HEK293 (cell line): ENCODE measurements at regions not wholly inside any gene's neighbourhood (a gene's known extent, or its start where the extent isn't known, plus 50 kb on each side); places are given as distances from the start of the nearest gene placed in this dataset.

ENCODE experiments used
- CTCF ChIP-seq: fragments of 450-650 bp; formaldehyde crosslinking; IDR thresholded peaks from 2 replicates; pipeline ENCODE4 v1.5.1; 2016; ENCODE audit warnings: missing biosample characterization, missing genetic modification characterization
- KLF16 ChIP-seq: fragments of 450-650 bp; formaldehyde crosslinking; IDR thresholded peaks from 2 replicates; pipeline ENCODE4 v1.5.1; 2017; ENCODE audit warnings: missing biosample characterization, missing genetic modification characterization
- SCRT2 ChIP-seq: fragments of 450-650 bp; formaldehyde crosslinking; IDR thresholded peaks from 2 replicates; pipeline ENCODE4 v1.5.1; 2016; ENCODE audit warnings: missing biosample characterization, missing genetic modification characterization
- SP2 ChIP-seq: fragments of 450-650 bp; formaldehyde crosslinking; IDR thresholded peaks from 2 replicates; pipeline ENCODE4 v1.5.1; 2016; ENCODE audit warnings: missing biosample characterization, missing genetic modification characterization
- YY1 ChIP-seq: fragments of 450-650 bp; formaldehyde crosslinking; IDR thresholded peaks from 2 replicates; pipeline ENCODE4 v1.5.1; 2018; ENCODE audit warnings: missing biosample characterization, missing genetic modification characterization
- ZNF10 ChIP-seq: fragments of 450-650 bp; formaldehyde crosslinking; IDR thresholded peaks from 2 replicates; pipeline ENCODE4 v1.5.1; 2017; ENCODE audit warnings: missing biosample characterization, missing genetic modification characterization
- ZNF140 ChIP-seq: fragments of 450-650 bp; formaldehyde crosslinking; IDR thresholded peaks from 2 replicates; pipeline ENCODE4 v1.5.1; 2016; ENCODE audit warnings: missing biosample characterization, missing genetic modification characterization
- ZNF239 ChIP-seq: fragments of 450-650 bp; formaldehyde crosslinking; IDR thresholded peaks from 2 replicates; pipeline ENCODE4 v1.5.1; 2016; ENCODE audit warnings: missing biosample characterization, missing genetic modification characterization
- ZNF404 ChIP-seq: fragments of 450-650 bp; formaldehyde crosslinking; IDR thresholded peaks from 2 replicates; pipeline ENCODE4 v1.5.1; 2017; ENCODE audit warnings: missing biosample characterization, missing genetic modification characterization
- ZNF549 ChIP-seq: fragments of 450-650 bp; IDR thresholded peaks from 2 replicates; pipeline ENCODE4 v1.5.1; 2018; ENCODE audit warnings: missing biosample characterization, missing genetic modification characterization, mild to moderate bottlenecking, inconsistent platforms, moderate library complexity
- ZNF785 ChIP-seq: fragments of 450-650 bp; formaldehyde crosslinking; IDR thresholded peaks from 2 replicates; pipeline ENCODE4 v1.5.1; 2016; ENCODE audit warnings: missing biosample characterization, missing genetic modification characterization

GRCh38 chr10:78412605-78413004 lies 378.9 kb downstream of the RPS24 start:
- TF ChIP-seq YY1 (tag by site-specific recombination) (no peak), CTCF (no peak), ZNF140 (no peak), SCRT2 (tag by site-specific recombination) (no peak), ZNF785 (tag by site-specific recombination) (no peak), KLF16 (tag by site-specific recombination) (no peak), ZNF404 (tag by site-specific recombination) (no peak), ZNF10 (tag by site-specific recombination) (no peak), ZNF549 (no peak), SP2 (tag by site-specific recombination) (no peak), ZNF239 (tag by site-specific recombination) (no peak)
